ENCODE measurements at regions not wholly inside any gene's neighbourhood (a gene's known extent, or its start where the extent isn't known, plus 50 kb on each side); places are given as distances from the start of the nearest gene placed in this dataset.

DNA sequence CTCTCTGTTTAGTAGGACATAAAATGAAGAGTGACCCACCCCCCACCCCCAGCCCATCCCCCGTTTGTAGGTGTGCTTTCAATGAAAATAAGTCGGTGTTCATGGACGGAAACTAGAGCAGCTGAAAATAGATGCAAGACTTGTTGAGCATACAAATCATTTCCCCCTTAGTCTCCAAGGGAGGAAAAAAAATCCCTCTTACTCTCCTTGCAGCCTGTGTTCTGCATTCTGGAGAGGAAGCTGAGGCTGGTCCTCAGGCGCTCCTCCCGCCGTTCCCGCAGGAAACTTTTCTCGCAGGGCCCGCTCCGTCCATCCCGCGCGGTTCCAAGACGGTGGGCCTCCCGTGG lies 259.0 kb upstream of the E2F7 start:
- Histone ChIP-seq H3K27ac (ENCODE audit: insufficient read length, low read depth, low read length) (no peak overlapping the region), H3K27me3 (ENCODE audit: insufficient read depth, low read length) (peaks cover 3% of the 10 kb centered on the region; the same call in 1 of the 2 replicates), H3K18ac (ENCODE audit: insufficient read length, low read depth, low read length) (no peak overlapping the region), H4K91ac (ENCODE audit: insufficient read length, low read depth, low read length) (no peak overlapping the region), H3K9ac (ENCODE audit: extremely low read depth, insufficient read length, low read length) (no peak overlapping the region), H2BK15ac (ENCODE audit: low read depth, low read length) (no peak overlapping the region), H3K14ac (ENCODE audit: insufficient read depth, low read length) (no peak overlapping the region), H4K20me1 (ENCODE audit: control insufficient read depth, insufficient read depth, insufficient read length) (no peaks in the 10 kb centered on the region), H3T11ph (ENCODE audit: low read length) (no peak overlapping the region), H2AK5ac (ENCODE audit: insufficient read length, low read length) (no peak overlapping the region), H3K79me1 (ENCODE audit: insufficient read depth, low read depth, low read length, poor library complexity, severe bottlenecking) (no peaks in the 10 kb centered on the region), H2BK12ac (ENCODE audit: insufficient read length, low read depth, low read length) (no peak overlapping the region), H3K4me2 (ENCODE audit: insufficient read depth, insufficient read length, low read length) (peak overlapping the region; percentile 27), H2BK120ac (ENCODE audit: low read depth, low read length, poor library complexity, severe bottlenecking) (no peak overlapping the region), H3K23me2 (ENCODE audit: insufficient read length, low read depth, low read length, poor library complexity, severe bottlenecking) (peaks cover 11% of the 10 kb centered on the region), H4K5ac (ENCODE audit: insufficient read length, low read depth, low read length) (no peak overlapping the region), H4K8ac (replicated peaks; ENCODE audit: insufficient read length, low read depth, low read length) (no peak overlapping the region), H3K56ac (ENCODE audit: insufficient read length, low read depth, low read length) (no peak overlapping the region), H2BK5ac (ENCODE audit: insufficient read length, low read length) (no peak overlapping the region), H3K23ac (ENCODE audit: insufficient read length, low read depth, low read length) (no peak overlapping the region), H3K4ac (ENCODE audit: low read depth, low read length) (no peak overlapping the region), H3K9me3 (ENCODE audit: control insufficient read depth, low read depth, low read length) (no peaks in the 10 kb centered on the region), H3K79me2 (ENCODE audit: insufficient read depth, low read length) (no peaks in the 10 kb centered on the region), H2AFZ (ENCODE audit: low read length) (no peak overlapping the region), H3K4me1 (ENCODE audit: insufficient read depth, low read length) (peaks cover 4% of the 10 kb centered on the region; the same call in 1 of the 2 replicates), H2BK20ac (ENCODE audit: low read depth, low read length, poor library complexity, severe bottlenecking) (no peak overlapping the region)
- H3K4me3 Mint-ChIP-seq: peak overlapping the region; percentile 89 to 94
- no peaks in the 10 kb centered on the region for H3K36me3 Mint-ChIP-seq (ENCODE audit: insufficient read depth in 1 of 3, low read depth in 3 of 3)
- TF ChIP-seq, protein P1, sequence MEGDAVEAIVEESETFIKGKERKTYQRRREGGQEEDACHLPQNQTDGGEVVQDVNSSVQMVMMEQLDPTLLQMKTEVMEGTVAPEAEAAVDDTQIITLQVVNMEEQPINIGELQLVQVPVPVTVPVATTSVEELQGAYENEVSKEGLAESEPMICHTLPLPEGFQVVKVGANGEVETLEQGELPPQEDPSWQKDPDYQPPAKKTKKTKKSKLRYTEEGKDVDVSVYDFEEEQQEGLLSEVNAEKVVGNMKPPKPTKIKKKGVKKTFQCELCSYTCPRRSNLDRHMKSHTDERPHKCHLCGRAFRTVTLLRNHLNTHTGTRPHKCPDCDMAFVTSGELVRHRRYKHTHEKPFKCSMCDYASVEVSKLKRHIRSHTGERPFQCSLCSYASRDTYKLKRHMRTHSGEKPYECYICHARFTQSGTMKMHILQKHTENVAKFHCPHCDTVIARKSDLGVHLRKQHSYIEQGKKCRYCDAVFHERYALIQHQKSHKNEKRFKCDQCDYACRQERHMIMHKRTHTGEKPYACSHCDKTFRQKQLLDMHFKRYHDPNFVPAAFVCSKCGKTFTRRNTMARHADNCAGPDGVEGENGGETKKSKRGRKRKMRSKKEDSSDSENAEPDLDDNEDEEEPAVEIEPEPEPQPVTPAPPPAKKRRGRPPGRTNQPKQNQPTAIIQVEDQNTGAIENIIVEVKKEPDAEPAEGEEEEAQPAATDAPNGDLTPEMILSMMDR (conservative IDR thresholded peaks at IDR 0.05): no peak
- H3K9me3 Mint-ChIP-seq: no peaks in the 10 kb centered on the region
- DNase-seq: no peak
- WGBS (ENCODE audit: extremely low coverage, insufficient read length, low lambda C conversion rate): no CpG with 5 or more reads among the region's 15 CpGs
- H3K27me3 Mint-ChIP-seq (ENCODE audit: low read depth): peaks cover 43% of the 10 kb centered on the region
- H3K4me1 Mint-ChIP-seq: peaks cover 24 to 25% of the 10 kb centered on the region in 2 experiments
- no peak overlapping the region for H3K27ac Mint-ChIP-seq
